Neural cell (in vitro differentiated cells): ENCODE measurements at regions not wholly inside any gene's neighbourhood (a gene's known extent, or its start where the extent isn't known, plus 50 kb on each side); places are given as distances from the start of the nearest gene placed in this dataset.

Experiments
- EP300 ChIP-seq: fragments of 450-650 bp; conservative IDR thresholded peaks from 2 replicates; pipeline ENCODE4 v1.6.1; 2014; ENCODE audit warnings: antibody characterized with exemption, mild to moderate bottlenecking, moderate library complexity; ENCODE audit not compliant: poor library complexity, severe bottlenecking
- MXI1 ChIP-seq: fragments of 450-650 bp; conservative IDR thresholded peaks from 2 replicates; pipeline ENCODE4 v1.6.1; 2014; ENCODE audit warnings: antibody characterized with exemption, mild to moderate bottlenecking; ENCODE audit not compliant: poor library complexity, severe bottlenecking
- POLR2AphosphoS5 ChIP-seq: IDR thresholded peaks from 2 replicates; pipeline ENCODE4 v1.6.1; 2012
- RAD21 ChIP-seq: fragments of 450-650 bp; conservative IDR thresholded peaks from 2 replicates; pipeline ENCODE4 v1.6.1; 2014; ENCODE audit warnings: antibody characterized with exemption, mild to moderate bottlenecking, moderate library complexity
- TF ChIP-seq, protein P1 (sequence below): IDR thresholded peaks from 2 replicates; pipeline ENCODE4 v1.6.1; 2012; ENCODE audit warnings: borderline replicate concordance
- TF ChIP-seq, protein P2 (sequence below): fragments of 450-650 bp; IDR thresholded peaks from 2 replicates; pipeline ENCODE4 v1.5.1; 2014; ENCODE audit warnings: antibody characterized with exemption, mild to moderate bottlenecking, moderate library complexity; ENCODE audit not compliant: poor library complexity, severe bottlenecking

DNA sequence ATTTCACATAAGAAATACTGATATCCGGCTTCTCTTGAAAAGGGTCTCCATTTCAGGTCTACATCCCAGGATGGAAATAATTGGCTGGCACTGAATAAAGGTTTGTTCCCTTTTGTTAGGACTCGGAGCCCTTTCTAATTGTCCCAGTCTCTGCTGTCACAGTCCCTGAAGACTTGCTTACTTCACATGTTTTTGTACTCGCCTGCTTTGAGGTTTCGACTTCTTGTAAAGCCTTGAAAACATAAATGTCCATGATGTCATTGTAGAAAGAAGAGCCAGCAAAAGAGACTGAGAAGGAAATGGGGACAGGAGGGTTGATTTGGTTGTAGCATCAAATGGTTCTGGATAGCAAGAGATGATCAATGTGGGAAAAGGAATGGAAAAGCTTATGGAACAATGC, 963.4 kb upstream of the SEMA6D start:
- TF ChIP-seq, protein P1, sequence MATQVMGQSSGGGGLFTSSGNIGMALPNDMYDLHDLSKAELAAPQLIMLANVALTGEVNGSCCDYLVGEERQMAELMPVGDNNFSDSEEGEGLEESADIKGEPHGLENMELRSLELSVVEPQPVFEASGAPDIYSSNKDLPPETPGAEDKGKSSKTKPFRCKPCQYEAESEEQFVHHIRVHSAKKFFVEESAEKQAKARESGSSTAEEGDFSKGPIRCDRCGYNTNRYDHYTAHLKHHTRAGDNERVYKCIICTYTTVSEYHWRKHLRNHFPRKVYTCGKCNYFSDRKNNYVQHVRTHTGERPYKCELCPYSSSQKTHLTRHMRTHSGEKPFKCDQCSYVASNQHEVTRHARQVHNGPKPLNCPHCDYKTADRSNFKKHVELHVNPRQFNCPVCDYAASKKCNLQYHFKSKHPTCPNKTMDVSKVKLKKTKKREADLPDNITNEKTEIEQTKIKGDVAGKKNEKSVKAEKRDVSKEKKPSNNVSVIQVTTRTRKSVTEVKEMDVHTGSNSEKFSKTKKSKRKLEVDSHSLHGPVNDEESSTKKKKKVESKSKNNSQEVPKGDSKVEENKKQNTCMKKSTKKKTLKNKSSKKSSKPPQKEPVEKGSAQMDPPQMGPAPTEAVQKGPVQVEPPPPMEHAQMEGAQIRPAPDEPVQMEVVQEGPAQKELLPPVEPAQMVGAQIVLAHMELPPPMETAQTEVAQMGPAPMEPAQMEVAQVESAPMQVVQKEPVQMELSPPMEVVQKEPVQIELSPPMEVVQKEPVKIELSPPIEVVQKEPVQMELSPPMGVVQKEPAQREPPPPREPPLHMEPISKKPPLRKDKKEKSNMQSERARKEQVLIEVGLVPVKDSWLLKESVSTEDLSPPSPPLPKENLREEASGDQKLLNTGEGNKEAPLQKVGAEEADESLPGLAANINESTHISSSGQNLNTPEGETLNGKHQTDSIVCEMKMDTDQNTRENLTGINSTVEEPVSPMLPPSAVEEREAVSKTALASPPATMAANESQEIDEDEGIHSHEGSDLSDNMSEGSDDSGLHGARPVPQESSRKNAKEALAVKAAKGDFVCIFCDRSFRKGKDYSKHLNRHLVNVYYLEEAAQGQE = no peak
- TF ChIP-seq RAD21 (no peak), POLR2AphosphoS5 (no peak), MXI1 (no peak), EP300 (no peak)
- TF ChIP-seq, protein P2, sequence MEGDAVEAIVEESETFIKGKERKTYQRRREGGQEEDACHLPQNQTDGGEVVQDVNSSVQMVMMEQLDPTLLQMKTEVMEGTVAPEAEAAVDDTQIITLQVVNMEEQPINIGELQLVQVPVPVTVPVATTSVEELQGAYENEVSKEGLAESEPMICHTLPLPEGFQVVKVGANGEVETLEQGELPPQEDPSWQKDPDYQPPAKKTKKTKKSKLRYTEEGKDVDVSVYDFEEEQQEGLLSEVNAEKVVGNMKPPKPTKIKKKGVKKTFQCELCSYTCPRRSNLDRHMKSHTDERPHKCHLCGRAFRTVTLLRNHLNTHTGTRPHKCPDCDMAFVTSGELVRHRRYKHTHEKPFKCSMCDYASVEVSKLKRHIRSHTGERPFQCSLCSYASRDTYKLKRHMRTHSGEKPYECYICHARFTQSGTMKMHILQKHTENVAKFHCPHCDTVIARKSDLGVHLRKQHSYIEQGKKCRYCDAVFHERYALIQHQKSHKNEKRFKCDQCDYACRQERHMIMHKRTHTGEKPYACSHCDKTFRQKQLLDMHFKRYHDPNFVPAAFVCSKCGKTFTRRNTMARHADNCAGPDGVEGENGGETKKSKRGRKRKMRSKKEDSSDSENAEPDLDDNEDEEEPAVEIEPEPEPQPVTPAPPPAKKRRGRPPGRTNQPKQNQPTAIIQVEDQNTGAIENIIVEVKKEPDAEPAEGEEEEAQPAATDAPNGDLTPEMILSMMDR = no peak
